ENCODE measurements at regions not wholly inside any gene's neighbourhood (a gene's known extent, or its start where the extent isn't known, plus 50 kb on each side); places are given as distances from the start of the nearest gene placed in this dataset.

DNA sequence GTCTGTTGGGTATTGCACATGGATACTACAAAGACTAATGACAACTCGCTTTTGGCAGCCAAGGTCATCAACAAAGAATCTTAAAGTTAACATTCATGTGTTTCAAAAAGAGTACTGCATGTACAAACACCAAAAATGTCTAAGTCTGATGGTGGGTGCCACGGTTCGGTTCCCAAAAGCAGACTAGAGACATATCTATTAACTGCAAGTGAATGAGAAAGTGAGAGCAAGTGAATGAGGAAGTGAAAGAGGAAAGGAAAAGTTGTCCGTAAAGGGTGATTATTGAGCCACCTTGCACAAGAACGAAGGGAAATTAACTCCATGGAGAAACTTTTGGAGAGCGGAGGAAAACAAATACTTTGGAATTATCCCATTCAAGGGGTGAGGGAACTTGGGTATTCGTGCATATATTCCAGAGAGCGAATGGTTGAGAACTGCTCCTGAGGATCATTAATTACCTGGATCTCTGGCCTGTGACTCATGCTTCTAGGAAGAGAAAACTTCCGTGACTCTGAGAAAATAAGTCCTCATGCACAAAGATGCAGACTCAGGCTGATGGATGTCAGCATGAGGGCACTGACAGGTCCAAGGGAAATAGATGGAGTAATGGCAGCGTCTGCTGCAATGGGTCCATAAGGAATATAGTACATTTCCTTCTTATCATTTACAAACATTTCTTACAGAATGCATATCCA lies 336.5 kb upstream of the TGFBR2 start:
- DNase-seq: no peak

DNA sequence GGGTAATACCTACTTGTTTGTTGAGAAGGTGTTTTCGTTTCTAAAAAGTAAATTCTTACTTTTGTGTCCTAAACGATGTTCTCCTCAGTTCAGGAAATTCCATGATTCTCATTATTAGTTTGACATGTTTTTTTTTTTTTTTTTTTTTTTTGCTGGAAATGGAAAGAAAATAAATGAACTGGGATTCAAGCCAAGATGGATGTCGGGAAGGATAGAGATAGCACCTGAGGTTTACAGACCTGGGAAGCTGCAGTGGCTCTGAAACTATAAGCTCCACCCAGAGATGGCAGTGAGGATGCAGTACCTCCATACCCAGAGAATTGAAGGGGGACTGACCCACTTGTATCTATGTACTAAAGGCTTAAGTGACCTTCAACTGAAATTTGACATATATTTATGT lies 334.6 kb upstream of the TGFBR2 start:
- no peak for DNase-seq

DNA sequence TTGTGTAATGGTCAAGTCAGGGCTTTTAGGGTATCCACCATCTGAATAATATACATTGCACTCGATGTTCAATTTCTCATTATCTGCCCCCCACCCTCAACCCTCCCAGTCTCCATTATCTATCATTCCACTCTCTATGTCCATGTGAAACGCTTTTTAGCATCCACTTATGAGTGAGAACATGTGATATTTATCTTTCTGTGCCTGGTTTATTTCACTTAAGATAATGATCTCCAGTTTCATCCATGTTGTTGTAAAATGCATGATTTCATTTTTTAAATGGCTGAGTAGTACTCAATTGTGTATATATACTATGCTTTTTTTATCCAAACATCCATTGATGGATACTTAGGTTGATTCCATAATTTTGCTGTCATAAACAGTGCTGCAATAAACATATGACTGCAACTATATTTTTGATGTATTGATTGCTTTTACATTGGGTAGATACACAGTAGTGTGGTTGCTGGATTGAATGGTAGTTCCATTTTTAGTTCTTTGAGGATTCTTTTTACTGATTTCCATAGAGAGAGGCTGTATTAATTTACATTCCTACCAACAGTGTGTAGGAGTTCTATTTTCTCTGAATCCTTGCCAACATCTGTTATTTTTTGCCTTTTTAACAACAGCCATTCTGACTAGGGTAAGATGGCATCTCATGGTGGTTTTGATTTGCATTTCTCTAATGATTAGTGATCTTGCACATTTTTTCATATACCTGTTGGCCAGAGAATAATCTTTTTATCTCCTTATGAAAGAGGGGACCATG lies 332.9 kb upstream of the TGFBR2 start:
- DNase-seq: no peak

GRCh38 chr3:30277494-30277893 lies 328.9 kb upstream of the TGFBR2 start:
- no peak for DNase-seq

DNA sequence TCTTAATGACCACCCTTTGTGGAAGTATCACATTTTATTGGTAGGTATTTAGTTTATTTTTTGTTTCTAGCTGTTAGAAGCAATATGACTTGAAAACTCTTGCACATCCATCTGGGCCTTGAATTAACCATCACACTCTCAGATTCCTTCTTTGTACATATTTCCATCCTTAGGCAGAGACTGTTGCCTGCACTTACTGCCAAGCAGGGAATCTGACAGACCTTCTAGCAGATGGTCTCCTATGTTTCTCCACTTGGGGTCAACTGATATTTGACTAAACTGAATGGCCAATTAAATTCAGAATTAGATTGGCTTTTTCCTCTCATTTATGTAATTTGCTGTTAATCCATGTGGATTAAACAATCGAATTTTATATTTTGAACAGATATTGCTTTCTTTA lies 324.9 kb upstream of the TGFBR2 start:
- DNase-seq: no peak

DNA sequence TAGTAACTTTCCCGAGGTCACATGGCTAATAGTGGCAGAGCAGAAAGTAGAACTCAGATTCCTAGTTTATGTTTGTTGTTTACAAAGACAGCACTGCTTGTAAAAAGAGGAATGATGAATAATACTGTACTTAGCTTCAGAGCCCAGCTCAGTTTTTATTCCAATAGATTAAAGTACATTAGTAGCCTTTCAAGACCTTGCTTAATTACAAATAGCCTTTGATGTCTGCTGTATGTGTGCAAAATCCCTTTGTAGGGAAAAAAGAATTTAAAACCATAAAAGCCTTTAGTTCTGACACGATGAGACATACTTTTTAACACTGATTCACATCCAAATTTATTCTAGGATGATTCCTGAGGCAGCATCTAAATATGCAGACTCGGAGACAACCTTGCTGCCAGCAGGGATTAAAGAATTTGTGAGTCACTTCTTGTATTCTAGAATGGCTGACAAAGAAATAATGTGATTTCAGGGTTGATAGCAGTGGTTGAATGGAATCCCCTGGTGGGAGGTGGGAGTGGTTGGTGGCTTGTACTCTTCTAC lies 324.2 kb upstream of the TGFBR2 start:
- DNase-seq: peak; percentile 18

- no peak for DNase-seq
Measured at GRCh38 chr3:30285188-30286006, 321.0 kb upstream of the TGFBR2 start.

DNA sequence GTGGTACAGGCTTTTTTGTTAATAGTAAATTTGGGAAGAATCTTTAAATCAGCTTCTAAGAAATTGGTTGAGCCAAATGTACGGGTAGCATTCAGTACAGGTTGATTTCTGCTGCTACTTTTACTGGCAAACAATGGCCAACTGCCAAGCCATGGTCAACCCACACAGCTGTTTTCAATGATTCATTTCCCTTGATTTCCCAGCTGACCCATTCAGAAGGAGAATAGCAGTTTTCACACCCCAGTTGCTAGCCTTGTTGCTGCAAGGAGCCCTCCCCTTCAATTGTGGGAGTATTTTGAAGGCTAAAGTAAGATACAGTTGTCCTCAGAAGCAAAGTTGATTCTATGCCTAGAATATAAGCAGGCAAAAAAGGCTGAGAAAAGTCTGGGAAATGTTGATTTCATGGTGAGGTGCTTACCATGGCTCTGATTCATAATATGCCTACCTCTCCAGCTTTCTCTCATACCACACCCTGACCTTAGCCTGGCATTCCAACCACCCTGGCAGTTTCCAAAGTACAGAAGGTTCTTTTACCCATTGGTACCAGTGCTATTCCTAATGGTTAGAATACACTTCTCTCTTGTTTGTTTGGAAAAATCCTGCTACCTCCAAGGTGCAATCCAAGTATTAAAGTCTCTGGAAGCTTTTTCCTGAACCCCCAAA lies 320.3 kb upstream of the TGFBR2 start:
- DNase-seq: no peak

- DNase-seq: no peak
Measured at GRCh38 chr3:30286811-30287210, 319.6 kb upstream of the TGFBR2 start.

- DNase-seq: no peak
Measured at GRCh38 chr3:30288830-30289229, 317.6 kb upstream of the TGFBR2 start.

DNA sequence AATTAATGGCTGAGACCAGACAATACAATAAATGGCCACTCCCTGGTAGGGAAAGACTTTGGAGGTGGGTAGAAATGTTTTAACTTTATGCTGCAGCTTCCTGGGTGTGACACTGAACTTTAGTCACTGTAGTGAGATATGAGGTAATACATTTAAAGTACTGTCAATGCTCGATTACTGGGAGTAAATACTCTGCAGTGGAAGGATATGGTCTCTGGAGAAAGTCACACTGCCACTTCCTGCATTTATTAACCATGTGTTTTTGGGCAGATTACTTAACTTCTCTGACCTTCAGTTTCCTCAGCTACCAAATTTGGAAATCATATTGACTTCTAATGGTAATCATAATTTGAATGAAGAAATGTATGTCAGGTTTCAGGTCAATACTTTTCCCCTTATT lies 317.1 kb upstream of the TGFBR2 start:
- no peak for DNase-seq

DNA sequence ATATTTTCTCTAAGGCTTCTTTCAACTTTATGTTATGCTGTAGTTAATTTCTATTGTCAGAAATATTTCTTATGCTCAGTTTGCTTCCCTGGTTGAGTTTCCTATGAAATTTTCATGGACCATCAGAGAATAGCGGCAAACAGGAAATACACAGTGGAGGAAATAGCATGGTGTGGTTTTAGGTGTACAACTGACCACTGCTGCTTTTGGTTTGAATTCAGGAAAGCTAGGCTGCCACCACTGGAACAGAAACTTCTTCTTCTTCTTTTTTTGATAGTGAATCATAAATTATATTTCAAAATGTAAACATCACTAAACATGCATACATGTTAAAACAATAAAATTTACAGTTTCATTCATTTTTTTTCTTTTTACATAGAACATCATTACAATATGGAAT lies 316.6 kb upstream of the TGFBR2 start:
- no peak for DNase-seq

DNA sequence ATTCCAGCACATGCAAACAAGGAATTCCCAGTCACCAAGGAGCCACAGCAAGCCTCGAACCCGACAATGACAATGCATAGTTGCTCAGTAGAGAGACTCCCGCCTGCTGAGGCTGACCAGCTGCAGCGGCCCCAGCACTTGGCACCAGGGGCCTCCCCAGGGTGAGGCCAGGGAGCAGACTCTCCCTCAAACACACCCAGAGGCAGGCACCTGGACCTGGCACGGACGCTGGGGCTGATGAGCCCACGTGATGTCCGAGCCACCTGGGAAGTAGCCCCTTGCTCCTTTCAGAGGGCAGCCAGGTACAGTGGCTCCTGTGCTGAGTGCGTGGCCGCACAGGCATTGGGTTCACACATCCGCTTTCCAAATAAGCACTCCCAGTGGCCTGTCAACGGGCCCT lies 315.9 kb upstream of the TGFBR2 start:
- DNase-seq: no peak

GRCh38 chr3:30292192-30292893 lies 314.1 kb upstream of the TGFBR2 start:
- DNase-seq: no peak

DNA sequence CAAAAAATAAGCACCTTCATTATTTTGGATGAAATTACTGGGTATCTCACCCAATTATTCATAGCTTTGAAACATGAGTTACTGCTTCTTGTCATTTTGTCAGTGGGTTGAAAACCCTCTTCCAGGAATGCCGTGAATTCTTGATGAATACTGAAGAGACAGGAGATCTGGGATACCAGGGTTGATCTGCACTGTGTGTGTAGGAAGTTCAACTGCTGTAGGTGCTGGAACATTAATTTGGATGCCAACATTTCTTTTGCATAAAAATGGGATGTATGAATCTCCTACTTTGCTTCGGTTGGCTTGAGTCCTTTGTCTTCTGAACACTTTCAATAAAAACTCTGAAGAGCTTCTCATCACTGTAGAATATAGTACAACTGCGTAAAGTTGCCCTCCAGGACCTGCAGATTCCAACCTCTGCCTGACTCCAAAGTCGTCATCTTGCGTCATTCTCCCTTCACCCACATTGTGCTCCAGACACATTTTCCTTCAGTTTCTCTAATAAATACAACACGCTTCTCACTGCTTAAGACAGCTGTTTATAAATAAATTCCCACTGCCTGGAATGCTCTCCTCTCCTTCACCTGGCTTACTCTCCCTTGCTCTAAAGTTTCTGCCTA lies 312.7 kb upstream of the TGFBR2 start:
- DNase-seq: no peak

GRCh38 chr3:30294241-30294667 lies 312.1 kb upstream of the TGFBR2 start:
- no peak for DNase-seq

GRCh38 chr3:30297112-30297511 lies 309.3 kb upstream of the TGFBR2 start:
- no peak for DNase-seq

GRCh38 chr3:30299674-30300385 lies 306.6 kb upstream of the TGFBR2 start:
- no peak for DNase-seq

DNA sequence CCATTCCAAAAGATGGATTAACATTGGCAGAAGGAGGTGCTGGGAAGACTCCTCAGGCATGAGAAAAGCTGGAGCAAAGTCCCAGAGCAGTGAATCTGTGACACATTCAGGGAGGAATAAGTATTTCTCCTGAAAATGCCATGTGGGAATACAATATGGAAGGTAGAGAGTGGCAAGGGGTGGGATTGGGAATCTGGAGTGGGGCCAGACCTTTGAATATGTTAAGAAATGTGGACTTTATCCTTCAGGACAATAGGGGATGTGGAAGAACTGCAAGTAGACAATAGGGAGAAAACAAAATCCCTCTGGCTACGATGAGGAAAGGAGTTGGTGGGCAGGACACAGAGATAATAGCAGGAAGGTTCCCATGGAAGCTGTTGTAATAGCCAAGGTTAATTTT lies 305.6 kb upstream of the TGFBR2 start:
- no peak for DNase-seq

GRCh38 chr3:30302027-30302426 lies 304.4 kb upstream of the TGFBR2 start:
- no peak for DNase-seq

DNA sequence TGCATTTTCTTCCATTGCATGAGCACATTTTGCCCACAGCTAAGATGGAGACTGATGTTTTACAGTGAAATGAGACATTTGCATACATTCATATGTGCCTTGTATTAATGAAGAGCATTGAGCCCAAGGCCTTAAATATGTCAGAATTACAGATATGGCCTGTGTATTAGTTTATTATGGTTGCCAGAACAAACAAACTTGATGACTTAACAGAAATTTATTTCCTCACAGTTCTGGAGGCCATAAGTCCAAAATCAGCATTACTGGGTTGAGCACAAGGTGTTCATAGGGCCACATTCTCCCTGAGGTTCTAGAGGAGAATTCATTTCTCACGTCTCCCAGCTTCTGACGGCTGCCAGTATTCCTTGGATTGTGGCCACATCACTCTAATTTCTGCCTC lies 302.6 kb upstream of the TGFBR2 start:
- no peak for DNase-seq
